ENCODE measurements at regions not wholly inside any gene's neighbourhood (a gene's known extent, or its start where the extent isn't known, plus 50 kb on each side); places are given as distances from the start of the nearest gene placed in this dataset.

DNA sequence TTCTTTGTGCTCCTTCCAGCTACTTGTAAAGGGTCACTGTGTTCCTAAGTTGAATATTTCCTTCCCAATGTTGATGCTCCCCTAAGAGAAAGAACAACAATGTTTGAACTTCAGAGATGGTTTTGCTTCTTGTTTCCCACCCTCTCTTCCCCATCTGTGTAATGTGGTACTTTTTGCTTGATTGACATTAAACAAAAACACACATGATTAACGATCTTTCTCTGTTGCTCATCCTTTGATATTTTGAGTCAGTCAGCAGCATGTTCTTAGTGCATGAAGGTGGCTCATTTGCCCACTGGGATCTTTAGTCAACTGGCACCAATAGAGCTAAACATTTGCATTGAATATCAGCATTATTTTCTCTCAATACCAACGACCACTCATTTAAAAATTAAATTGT lies 313.0 kb upstream of the RIOK2 start:
- TF ChIP-seq SIN3A (IDR thresholded peaks at IDR 0.05; ENCODE audit: borderline replicate concordance, insufficient read depth, low read length) (no peak), POLR2AphosphoS5 (IDR thresholded peaks at IDR 0.05; ENCODE audit: low read depth, low read length) (no peak), TAF1 (IDR thresholded peaks at IDR 0.05; ENCODE audit: borderline replicate concordance, insufficient read depth, low read length) (no peak), FOXP2 (optimal IDR thresholded peaks at IDR 0.05; ENCODE audit: borderline replicate concordance, extremely low read depth, extremely low read length, insufficient read depth) (no peak)
- TF ChIP-seq, protein P1, sequence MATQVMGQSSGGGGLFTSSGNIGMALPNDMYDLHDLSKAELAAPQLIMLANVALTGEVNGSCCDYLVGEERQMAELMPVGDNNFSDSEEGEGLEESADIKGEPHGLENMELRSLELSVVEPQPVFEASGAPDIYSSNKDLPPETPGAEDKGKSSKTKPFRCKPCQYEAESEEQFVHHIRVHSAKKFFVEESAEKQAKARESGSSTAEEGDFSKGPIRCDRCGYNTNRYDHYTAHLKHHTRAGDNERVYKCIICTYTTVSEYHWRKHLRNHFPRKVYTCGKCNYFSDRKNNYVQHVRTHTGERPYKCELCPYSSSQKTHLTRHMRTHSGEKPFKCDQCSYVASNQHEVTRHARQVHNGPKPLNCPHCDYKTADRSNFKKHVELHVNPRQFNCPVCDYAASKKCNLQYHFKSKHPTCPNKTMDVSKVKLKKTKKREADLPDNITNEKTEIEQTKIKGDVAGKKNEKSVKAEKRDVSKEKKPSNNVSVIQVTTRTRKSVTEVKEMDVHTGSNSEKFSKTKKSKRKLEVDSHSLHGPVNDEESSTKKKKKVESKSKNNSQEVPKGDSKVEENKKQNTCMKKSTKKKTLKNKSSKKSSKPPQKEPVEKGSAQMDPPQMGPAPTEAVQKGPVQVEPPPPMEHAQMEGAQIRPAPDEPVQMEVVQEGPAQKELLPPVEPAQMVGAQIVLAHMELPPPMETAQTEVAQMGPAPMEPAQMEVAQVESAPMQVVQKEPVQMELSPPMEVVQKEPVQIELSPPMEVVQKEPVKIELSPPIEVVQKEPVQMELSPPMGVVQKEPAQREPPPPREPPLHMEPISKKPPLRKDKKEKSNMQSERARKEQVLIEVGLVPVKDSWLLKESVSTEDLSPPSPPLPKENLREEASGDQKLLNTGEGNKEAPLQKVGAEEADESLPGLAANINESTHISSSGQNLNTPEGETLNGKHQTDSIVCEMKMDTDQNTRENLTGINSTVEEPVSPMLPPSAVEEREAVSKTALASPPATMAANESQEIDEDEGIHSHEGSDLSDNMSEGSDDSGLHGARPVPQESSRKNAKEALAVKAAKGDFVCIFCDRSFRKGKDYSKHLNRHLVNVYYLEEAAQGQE (IDR thresholded peaks at IDR 0.05; ENCODE audit: insufficient read depth in 1 of 2, low read depth in 2 of 2, low read length in 2 of 2) = no peak

DNA sequence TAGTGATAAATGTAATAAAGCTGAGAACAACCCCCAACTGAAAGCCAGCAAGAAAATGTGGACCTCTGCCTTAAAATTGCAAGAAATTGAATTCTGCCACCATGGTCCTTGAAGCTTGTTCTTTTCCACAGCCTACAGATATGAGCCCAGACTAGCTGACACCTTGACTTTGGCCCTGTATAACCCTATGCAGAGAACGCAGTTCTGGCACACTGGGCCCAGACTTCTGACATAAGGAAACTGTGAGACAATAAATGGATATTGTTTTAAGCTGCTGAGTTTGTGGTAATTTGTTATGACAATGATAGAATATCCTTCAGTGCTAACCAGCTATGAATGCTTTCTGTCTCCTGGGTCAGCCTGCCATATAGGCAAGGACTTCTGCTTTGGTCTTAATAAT lies 315.6 kb upstream of the RIOK2 start:
- TF ChIP-seq, protein P1 (IDR thresholded peaks at IDR 0.05; ENCODE audit: insufficient read depth in 1 of 2, low read depth in 2 of 2, low read length in 2 of 2) = no peak
- TF ChIP-seq POLR2AphosphoS5 (IDR thresholded peaks at IDR 0.05; ENCODE audit: low read depth, low read length) = no peak

DNA sequence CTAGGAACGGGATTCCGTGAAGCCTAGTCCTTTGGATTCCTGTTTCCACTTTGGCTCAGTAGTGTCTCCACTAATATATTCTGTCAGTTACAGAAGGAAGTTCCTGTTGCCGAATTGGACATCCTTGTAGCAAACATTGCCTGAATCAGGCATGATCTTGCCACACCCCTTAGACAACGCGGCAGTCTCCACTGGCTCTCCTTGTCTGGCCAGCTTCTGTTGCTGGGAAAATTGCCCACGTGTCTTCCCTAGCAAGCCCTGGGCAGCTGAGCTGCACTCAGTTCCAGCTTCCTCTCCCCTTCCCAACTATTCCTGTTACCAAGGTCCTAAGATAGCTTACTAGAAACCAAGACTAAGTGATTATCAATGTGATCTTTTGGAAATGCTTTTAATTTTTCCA lies 316.6 kb upstream of the RIOK2 start:
- TF ChIP-seq FOXP2 (optimal IDR thresholded peaks at IDR 0.05; ENCODE audit: borderline replicate concordance, extremely low read depth, extremely low read length, insufficient read depth) = no peak
- TF ChIP-seq SIN3A (IDR thresholded peaks at IDR 0.05; ENCODE audit: borderline replicate concordance, insufficient read depth, low read length) = no peak
- no peak for TF ChIP-seq POLR2AphosphoS5 (IDR thresholded peaks at IDR 0.05; ENCODE audit: low read depth, low read length)
- TF ChIP-seq, protein P1 (IDR thresholded peaks at IDR 0.05; ENCODE audit: insufficient read depth in 1 of 2, low read depth in 2 of 2, low read length in 2 of 2) = no peak
- TF ChIP-seq TAF1 (IDR thresholded peaks at IDR 0.05; ENCODE audit: borderline replicate concordance, insufficient read depth, low read length) = no peak

DNA sequence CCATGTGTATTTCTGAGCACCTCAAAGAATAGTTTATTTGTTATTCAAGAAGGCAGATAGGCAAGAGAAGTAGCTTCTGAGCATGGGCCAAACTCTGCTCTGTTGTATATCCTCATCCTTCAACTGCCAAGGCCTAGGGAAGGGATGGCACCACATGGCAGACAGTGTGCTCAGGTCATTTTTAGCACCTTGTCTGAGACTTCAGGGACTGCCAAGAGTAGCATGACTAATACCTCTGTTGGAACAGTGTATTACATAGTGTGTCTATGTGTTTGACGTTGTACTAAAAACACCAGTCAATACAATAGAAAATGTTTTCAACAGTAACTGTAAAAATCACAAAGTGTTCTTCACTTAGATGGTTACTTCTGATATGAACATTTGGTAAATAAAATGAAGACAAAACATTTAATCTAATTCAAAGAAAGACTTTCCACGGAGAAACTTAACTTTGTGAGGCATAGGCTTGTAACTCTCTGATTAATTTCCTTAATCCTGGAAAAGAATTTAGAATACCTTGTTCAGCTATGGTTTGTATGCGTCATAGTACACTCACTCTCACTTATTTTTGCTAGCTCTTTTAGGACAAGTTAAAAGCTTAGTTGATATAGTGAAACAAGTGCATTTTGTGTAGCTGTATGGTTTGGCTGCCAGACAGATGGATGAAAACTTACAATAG lies 318.4 kb upstream of the RIOK2 start:
- TF ChIP-seq TAF1 (IDR thresholded peaks at IDR 0.05; ENCODE audit: borderline replicate concordance, insufficient read depth, low read length) (no peak), POLR2AphosphoS5 (IDR thresholded peaks at IDR 0.05; ENCODE audit: low read depth, low read length) (no peak), FOXP2 (optimal IDR thresholded peaks at IDR 0.05; ENCODE audit: borderline replicate concordance, extremely low read depth, extremely low read length, insufficient read depth) (no peak)

DNA sequence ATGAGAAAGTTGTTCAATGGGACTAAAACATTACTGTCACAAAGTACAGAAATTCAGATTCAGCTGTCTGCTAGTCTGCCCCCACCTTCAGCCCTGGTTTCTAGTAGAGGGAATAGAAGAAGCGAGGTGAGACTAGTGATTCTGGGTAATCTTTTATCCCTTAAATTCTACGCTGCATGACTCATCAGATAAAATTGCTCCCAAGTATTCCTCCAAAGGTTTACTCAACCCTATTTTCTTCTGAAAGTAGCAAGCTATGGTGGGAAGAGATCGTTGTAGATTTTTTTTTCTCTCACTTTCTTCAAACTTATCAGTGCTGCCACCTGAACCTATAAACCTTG lies 318.9 kb upstream of the RIOK2 start:
- no peak for TF ChIP-seq SIN3A (IDR thresholded peaks at IDR 0.05; ENCODE audit: borderline replicate concordance, insufficient read depth, low read length)

DNA sequence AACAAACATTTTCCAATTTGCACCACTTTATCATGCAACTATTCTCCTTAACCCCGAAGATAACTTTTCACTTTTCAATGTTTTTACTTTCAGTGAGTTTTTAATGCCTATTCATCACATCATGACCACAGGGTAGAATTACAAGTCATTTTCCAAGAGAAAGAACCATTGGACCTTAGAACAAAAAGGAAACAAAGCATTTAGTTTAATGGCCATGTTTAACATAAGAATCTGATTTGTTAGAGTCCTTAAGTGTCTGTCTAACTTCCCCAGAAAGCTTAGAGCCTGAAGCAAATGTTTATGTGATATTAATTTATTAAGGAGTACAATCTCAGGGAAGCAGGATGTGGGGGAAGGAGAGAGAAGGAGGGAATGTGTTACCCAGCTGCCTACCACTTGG lies 325.8 kb upstream of the RIOK2 start:
- no peak for TF ChIP-seq POLR2AphosphoS5 (IDR thresholded peaks at IDR 0.05; ENCODE audit: low read depth, low read length)
- no peak for TF ChIP-seq TAF1 (IDR thresholded peaks at IDR 0.05; ENCODE audit: borderline replicate concordance, insufficient read depth, low read length)
- TF ChIP-seq FOXP2 (optimal IDR thresholded peaks at IDR 0.05; ENCODE audit: borderline replicate concordance, extremely low read depth, extremely low read length, insufficient read depth) = no peak
- TF ChIP-seq SIN3A (IDR thresholded peaks at IDR 0.05; ENCODE audit: borderline replicate concordance, insufficient read depth, low read length) = no peak
- TF ChIP-seq, protein P1 (IDR thresholded peaks at IDR 0.05; ENCODE audit: insufficient read depth in 1 of 2, low read depth in 2 of 2, low read length in 2 of 2) = no peak
